HG03280 (cell line): ENCODE measurements at regions not wholly inside any gene's neighbourhood (a gene's known extent, or its start where the extent isn't known, plus 50 kb on each side); places are given as distances from the start of the nearest gene placed in this dataset.
"Not testable (repeated sequence)": the region's sequence is repeated elsewhere in the genome, so short reads cannot be mapped to it uniquely, and the experiment has no call there.

Experiments
- ATAC-seq: cut with Tn5 transposase; IDR thresholded peaks from one replicate; pipeline ENCODE4 v1.9.1; 2021; ENCODE audit warnings: mild to moderate bottlenecking, moderate library complexity; ENCODE audit not compliant: unreplicated experiment

DNA sequence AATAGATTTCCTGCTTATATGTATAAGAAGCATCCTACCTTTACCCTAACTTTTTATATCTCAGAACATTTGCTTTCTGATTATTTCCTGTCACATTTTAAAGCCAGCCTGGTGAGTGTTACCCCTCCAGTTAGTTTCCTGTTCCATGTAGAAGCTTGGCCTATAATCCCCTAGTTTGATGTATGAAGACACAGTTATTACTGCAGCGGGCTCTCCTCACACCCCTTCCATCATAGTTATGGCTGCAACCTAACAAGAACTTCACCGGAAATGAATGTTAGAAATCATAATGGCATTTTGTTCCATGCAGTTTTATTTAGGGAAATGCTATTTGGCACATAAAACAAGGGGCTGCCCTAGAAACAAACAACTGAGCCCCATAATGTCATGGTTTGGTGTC lies 400.2 kb upstream of the SETBP1 start:
- no peak for ATAC-seq

DNA sequence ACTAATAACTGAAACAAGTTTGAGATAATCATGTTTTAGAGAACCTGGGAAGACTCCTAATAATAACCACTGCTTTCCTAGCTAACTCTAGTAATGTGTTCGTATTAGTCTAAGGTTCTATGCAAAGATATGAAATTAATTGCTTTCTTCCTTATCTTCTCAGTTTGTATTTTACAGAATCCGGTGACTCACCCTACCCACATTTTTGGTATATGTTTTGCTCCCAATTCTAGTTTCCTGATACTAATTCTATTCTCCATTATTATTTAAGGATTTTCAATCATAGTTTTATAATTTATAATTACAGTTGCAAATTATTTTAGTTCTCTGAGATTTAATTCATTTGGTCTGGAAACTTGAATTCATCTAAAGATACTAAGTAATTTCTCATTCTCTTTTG lies 394.6 kb upstream of the SETBP1 start:
- no peak for ATAC-seq

DNA sequence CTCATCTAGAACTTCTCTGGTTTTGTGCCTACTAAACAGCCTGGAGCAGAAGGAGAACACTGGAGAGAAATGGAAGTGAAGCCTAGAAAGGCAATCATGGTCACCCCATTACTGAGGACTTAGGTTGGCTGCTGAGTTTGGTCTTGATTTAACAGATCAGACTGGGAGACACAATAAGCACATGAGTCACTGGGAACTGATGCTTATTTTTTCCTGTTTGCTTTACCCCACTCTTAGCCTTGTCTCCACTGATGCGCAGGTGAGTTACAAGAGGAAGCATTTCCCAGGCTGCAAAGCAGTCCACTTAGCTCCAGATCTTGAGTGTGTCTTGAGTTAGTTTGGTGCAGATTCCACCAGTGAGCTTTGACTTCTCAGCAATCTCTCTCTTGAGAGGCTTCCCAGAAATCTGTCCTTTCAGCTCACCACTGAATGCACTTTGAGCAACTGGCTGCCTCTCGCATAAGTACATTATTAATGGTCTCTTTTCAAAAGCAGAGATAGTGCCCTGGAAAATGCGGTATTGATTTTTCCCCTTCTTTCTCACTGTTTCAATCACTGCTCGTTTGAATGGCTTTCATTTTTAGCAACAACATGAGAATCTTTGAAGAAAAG lies 390.2 kb upstream of the SETBP1 start:
- ATAC-seq = no peak

DNA sequence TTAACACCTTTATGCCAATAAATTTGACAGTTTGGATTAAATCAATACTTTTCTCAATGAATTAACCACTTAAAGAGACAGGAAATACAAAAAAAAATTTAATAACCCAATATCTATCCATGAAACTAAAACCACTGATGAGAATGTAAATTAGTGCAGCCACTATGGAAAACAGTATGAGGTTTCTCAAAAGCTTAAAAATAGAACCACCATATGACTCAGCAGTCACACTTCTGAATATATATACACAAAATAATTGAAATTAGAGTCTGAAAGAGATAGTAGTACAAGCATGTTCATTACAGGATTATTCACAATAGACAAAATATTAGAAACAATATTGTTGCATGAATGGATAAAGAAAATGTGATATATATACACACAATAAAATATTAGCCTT lies 382.1 kb upstream of the SETBP1 start:
- ATAC-seq = no peak

DNA sequence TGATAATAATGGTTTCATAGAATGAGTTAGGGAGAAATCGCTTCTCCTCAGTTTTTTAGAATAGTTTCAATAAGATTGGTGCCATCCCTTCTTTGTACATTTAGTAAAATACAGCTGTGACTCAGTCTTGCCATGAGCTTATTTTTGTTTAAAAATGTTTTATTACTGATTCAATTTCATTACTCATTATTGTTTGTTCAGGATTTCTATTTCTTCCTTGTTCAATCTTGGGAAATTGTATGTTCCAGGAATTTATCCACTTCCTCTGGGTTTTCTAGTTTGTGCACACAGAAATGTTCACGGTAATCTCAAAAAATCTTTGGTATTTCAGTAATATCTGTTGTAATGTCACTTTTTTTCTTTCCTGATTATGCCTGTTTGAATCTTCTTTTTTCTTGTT lies 371.5 kb upstream of the SETBP1 start:
- ATAC-seq = no peak

DNA sequence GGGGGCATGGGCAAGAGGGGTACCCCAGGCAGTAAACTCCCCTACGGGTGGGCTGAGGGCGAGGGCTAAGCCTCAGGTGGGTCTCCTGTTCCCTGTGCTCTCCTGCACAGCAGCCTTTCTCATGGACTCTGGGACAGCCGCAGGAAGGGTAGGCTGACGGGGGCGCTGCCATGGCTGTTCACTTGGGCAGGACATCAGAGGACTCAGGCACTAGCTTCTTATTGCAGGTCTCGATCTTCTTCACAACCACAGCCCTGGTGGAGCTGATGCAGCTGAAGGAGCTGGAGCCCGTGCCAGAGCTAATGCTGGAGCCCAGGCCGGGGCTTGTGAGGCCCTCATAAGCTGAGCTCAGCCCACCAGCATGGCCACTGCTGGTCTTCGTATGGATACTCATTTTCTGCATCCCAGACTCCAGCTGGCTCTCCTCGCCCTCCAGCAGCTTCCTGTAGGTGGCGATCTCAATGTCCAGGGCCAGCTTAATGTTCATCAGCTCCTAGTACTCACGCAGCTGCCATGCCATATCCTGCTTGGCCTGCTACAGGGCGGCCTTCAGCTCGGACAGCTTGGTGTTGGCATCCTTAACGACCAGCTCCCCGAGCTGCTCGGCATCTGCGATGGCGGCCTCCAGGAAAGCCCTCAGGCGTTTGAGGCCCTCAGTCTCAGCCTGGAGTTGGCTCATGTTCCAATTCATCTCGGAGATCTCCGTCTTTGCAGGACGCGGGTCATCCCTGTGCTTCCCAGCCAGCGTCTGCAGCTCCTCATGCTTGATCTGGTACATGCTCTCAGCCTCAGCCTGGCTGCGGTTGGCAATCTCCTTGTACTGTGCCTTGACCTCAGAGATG lies 359.8 kb upstream of the SETBP1 start:
- ATAC-seq = no peak

DNA sequence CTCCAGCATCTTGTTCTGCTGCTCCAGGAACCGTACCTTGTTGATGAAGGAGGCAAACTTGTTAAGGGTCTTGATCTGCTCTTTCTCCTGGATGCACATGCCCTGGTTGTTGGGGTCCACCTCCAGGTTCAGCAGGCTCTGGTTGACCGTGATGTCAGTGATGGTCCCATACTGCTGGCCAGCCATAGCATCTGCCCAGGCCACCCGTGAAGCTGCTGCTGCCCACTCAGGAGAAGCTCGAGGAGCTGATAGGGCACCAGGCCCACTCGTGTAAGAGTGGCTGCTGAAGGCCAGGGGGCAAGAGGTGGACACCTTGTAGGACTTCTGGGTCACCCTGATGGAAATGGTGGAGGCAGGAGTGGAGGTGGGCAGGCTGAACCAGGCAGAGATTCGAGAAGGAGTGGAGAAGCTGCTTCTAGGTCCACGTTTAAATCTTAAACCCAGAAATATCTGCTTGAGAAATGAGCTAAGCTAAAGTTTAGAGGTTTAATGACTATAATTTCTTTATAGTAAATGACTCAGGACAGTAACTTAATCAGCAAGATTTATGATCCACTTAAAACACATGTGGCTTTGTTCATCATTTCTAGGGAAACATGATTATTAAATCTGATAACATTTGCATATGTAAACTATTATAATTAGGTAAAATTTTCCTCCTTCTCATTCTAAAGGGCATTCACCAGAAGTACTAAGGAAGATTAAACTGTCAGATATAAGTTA lies 358.7 kb upstream of the SETBP1 start:
- no peak for ATAC-seq

DNA sequence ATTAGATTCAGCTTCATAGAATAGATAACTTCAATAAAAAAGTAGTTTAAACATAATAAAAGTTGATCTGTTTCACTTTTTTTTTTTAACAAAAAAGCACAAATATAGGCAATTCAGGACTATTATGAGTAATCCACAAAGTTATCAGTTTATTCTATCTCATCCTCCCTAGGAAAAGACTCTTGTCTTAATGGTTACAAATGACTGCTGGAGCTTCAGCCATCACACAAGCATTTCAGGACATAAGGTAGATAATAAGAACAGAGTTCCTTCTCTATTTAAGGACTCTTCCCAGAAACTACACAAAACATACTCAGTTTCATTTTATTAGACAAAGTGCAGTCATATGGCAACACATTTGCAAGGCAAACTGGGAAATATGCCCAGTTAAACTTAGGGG lies 357.6 kb upstream of the SETBP1 start:
- ATAC-seq = no peak

DNA sequence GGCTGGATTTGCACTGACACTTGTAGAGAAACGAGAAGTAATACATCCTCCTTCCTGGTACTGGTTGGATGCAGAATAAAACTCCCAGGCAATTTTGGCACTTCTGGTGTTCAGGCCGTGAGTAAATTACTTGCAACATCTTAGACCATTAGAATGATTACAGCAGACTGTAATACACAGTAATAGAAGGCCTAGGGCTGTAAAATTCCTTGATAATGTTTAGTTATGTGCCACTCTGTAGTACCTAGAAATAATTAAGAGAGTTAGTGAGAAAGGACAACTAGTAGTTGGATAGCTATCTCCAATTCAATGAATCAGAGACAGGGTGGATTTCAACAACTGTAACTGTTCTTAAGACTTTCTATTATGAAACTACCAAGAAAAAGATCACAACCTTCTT lies 356.3 kb upstream of the SETBP1 start:
- no peak for ATAC-seq

DNA sequence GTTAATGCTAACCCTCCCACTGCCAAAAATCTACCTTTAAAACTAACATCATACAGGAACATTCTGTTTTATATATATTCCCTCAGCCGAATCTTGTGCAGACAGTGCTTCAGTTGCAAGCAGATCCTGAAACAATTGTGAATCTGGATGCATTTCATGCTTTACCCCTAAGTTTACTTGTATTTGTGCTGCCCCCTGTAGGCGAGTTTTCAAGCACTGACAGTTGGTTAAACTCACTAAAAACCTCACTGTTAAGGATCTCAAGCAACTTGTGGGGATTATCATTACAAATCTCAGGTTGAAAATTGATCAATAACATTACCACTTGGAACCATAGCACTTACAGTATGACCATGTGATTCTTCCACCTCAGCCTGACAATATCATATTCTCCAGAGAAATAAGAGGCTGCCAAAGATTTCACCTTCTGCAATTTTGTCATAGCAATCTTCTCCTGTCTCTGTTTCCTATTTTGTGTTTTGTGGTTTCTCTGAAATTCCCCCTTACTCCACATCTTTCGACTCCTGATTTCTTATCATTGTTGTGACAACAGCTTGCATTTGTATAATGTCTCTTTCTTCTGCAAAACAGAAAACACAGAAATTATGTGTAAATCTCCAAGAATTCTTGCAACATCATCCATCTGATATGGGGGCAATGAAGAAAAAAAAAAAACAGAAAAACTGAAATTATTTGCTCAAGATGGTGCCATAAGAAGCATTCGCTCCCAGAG lies 354.6 kb upstream of the SETBP1 start:
- no peak for ATAC-seq

DNA sequence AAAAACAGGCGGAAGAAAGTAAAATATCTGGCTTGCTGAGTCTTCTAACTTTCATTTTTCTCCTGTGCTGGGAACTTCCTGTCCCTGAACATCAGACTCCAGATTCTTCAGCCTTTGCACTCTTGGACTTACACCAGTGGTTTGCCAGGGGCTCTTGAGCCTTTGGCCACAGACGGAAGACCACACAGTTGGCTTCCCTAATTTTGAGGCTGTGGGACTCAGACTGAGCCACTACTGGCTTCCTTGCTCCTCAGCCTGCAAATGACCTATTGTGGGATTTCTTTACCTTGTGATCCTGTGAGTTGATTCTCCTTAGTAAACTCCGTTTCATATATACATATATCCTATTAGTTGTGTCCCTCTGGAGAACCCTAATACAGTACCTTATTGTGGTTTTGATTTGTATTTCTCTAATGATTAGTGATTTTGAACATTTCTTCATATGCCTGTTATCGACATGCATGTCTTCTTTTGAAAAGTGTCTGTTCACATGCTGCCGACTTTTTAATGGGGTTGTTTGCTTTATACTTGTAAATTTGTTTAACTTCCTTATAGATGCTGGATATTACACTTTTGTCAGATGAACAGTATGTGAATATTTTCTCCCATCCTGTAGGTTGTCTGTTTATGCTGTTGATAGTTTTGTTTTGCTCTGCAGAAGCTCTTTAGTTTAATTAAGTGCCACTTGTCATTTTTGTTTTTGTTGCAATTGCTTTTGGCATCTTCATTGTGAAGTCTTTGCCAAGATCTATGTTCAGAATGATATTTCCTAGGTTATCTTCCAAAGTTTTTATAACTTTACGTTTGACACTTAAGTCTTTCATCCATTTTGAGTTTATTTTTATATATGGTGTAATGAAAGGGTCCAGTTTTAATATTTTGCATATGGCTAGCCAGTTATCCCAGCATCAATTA lies 348.8 kb upstream of the SETBP1 start:
- ATAC-seq = no peak

DNA sequence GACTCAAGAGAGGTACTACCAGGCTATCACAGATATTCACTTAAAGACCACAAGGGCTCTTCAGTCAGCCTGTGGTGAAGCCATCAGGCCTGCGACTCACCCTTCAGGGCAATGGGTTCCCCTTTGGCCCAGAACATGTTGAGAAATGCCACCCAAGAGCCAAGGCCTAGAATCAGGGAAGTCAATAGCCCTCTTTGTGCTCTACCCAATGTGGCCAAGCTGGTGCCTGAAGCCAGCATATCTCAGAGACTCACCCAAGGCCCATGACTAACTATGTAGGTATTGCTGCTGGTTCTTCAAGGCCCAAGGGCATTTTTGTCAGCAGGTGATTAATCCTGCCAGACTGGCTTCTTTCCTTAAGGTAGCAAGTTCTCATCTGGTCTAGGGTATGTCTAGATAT lies 338.9 kb upstream of the SETBP1 start:
- ATAC-seq = no peak

DNA sequence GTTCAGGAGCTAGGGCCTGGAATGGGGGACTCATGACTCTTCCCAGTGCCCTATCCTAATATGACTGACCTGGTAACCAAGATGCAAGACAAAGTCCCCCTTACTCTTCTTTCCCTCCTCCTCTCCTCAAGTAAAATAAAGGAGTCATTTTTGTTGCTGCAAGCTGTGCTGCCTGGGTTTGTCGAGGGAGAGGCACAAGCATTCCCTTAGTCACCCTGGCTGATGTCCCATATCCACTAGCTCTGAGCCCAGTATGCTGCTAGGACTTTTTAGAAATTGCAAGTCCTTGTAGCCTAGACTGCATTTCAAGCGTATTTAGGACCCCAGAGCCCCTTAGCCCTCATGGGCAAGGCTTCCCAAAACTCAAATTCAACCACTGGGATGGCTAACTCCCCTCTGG lies 338.5 kb upstream of the SETBP1 start:
- no peak for ATAC-seq

DNA sequence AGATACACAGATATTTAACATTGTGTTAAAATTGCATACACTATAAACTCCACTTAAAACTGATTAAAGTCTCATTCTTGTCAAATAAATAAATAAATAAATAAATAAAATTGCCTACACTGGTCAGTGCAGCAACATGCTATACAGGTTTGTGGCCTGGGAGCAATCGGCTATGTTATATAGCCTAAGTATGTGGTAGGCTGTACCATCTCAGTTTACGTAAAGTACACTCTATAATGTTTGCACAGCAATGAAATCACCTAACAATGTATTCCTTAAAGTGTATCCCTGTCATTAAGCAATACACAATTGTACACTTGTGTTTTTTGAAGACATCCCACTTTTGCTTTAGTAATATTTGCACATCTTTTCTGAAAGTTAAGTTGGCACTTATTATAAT lies 337.7 kb upstream of the SETBP1 start:
- ATAC-seq = no peak

DNA sequence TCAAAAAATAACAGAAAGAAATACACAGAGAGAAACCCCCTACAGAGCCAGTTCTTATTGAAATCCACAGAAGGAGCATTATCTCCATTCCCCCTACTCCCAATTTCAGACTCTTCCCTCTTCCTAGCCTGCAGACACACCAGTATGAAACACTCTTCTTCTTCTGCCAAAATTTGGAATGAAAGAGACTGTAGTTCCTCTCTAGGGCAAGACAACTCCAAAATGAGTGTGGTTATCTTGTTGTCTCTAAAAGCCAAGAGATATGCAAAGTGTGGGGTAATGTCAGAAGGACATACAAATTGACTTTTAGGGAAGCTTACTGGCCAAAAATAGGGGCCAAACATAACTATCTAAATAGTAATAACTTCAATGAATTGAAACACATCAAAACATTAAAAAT lies 337.1 kb upstream of the SETBP1 start:
- no peak for ATAC-seq

DNA sequence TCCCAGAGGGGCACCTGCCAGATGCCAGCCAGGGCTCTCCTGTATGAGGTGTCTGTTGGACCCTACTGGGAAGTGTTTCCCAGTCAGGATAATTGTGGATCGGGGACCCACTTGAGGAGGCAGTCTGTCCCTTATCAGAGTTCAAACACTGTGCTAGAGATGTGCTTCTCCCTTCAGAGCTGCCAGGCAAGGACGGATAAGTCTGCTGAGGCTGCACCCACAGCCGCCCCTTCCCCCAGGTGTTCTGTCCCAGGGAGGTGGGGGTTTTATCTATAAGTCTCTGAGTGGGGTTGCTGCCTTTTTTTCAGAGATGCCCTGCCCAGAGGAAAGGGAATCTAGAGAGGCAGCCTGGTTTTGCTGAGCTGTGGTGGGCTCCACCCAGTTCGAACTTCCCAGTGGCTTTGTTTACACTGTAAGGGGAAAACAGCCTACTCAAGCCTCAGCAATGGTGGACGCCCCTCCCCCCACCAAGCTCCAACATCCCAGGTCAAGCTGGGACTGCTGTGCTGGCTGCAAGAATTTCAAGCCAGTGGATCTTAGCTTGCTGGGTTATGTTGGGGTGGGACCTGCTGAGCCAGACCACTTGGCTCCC lies 324.0 kb upstream of the SETBP1 start:
- no peak for ATAC-seq

DNA sequence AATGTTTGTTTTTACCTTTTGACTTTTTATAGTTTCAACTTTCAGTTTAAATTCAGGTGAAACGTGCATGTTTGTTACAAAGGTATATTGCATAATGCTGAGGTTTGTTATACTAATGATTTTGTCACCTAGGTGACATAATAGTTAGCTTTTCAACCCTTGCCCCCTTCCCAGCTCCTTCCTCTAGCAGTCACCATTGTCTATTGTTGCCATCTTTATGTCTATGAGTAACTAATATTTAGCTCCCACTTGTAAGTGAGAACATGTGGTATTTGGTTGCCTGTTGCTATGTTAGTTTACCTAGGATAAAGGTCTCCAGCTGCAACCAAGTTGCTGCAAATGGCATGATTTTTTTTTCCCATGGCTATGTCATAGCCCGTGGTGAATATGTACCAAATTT lies 322.3 kb upstream of the SETBP1 start:
- no peak for ATAC-seq

DNA sequence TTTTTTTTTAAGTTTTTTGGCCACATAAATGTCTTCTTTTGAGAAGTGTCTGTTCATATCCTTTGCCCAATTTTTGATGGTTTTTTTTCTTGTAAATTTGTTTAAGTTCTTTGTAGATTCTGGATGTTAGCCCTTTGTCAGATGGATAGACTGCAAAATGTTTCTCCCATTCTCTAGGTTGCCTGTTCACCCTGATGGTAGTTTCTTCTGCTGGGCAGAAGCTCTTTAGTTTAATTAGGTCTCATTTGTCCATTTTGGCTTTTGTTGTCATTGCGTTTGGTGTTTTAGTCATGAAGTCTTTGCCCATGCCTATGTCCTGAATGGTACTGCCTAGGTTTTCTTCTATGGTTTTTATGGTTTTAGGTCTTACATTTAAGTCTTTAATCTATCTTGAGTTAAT lies 320.9 kb upstream of the SETBP1 start:
- ATAC-seq = not testable (repeated sequence)

DNA sequence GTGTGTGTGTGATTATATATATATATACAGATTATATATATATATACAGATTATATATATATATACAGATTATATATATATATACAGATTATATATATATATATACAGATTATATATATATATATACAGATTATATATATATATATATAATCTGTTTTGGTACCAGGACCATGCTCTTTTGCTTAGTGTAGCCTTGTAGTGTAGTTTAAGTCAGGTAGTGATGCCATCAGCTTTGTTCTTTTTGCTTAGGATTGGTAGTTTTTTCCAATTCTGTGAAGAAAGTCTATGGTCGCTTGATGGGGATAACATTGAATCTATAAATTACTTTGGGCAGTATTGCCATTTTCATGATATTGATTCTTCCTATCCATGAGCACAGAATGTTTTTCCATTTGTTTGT lies 318.5 kb upstream of the SETBP1 start:
- ATAC-seq = not testable (repeated sequence)

DNA sequence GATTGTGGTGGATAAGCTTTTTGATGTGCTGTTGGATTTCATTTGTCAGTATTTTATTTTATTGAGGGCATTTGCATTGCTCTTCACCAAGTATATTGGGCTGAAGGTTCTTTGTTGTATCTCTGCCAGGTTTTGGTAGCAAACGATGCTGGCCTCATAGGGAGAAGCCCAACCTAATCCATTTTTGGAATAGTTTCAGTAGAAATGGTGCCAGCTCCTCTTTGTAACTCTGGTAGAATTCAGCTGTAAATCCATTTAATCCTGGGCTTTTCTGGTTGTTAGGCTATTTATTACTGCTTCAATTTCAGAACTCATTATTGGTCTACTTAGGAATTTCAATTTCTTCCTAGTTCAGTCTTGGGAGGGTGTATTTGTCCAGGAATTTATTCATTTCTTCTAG lies 309.8 kb upstream of the SETBP1 start:
- no peak for ATAC-seq
